GM21515 (cell line): ENCODE measurements at regions not wholly inside any gene's neighbourhood (a gene's known extent, or its start where the extent isn't known, plus 50 kb on each side); places are given as distances from the start of the nearest gene placed in this dataset.

Experiments used
- ATAC-seq: cut with Tn5 transposase; IDR thresholded peaks from one replicate; pipeline ENCODE4 v1.9.1; 2021; ENCODE audit not compliant: unreplicated experiment

GRCh38 chr15:81536356-81536755 is 162.3 kb upstream of the TMC3 start:
- ATAC-seq: no peak

GRCh38 chr15:81534124-81534523 is 160.1 kb upstream of the TMC3 start:
- ATAC-seq: no peak

GRCh38 chr15:81532001-81532400 is 158.0 kb upstream of the TMC3 start:
- no peak for ATAC-seq

- no peak for ATAC-seq
Observed at GRCh38 chr15:81531109-81531592, 157.1 kb upstream of the TMC3 start.

GRCh38 chr15:81530271-81530691 is 156.3 kb upstream of the TMC3 start:
- ATAC-seq: no peak

- no peak for ATAC-seq
Observed at GRCh38 chr15:81529481-81529880, 155.5 kb upstream of the TMC3 start.

GRCh38 chr15:81526029-81526428 is 152.0 kb upstream of the TMC3 start:
- ATAC-seq: no peak

GRCh38 chr15:81524496-81524895 is 150.5 kb upstream of the TMC3 start:
- no peak for ATAC-seq

- ATAC-seq: no peak
Observed at GRCh38 chr15:81523867-81524266, 149.9 kb upstream of the TMC3 start.

- ATAC-seq: no peak
Observed at GRCh38 chr15:81520480-81520879, 146.5 kb upstream of the TMC3 start.

GRCh38 chr15:81516461-81516860 is 142.4 kb upstream of the TMC3 start:
- no peak for ATAC-seq

GRCh38 chr15:81516012-81516411 is 142.0 kb upstream of the TMC3 start:
- no peak for ATAC-seq

GRCh38 chr15:81514725-81515124 is 140.7 kb upstream of the TMC3 start:
- no peak for ATAC-seq

GRCh38 chr15:81511138-81511537 is 137.1 kb upstream of the TMC3 start:
- ATAC-seq: no peak

GRCh38 chr15:81507831-81508230 is 133.8 kb upstream of the TMC3 start:
- no peak for ATAC-seq

GRCh38 chr15:81506936-81507335 is 132.9 kb upstream of the TMC3 start:
- ATAC-seq: no peak

GRCh38 chr15:81506071-81506470 is 132.1 kb upstream of the TMC3 start:
- no peak for ATAC-seq

- ATAC-seq: no peak
Observed at GRCh38 chr15:81504170-81504905, 130.3 kb upstream of the TMC3 start.

- ATAC-seq: no peak
Observed at GRCh38 chr15:81502439-81502838, 128.4 kb upstream of the TMC3 start.

GRCh38 chr15:81500081-81500480 is 126.1 kb upstream of the TMC3 start:
- no peak for ATAC-seq

- ATAC-seq: no peak
Observed at GRCh38 chr15:81498294-81498693, 124.3 kb upstream of the TMC3 start.

GRCh38 chr15:81497238-81497637 is 123.2 kb upstream of the TMC3 start:
- no peak for ATAC-seq
